Fibroblast of lung (primary cell): ENCODE measurements at regions not wholly inside any gene's neighbourhood (a gene's known extent, or its start where the extent isn't known, plus 50 kb on each side); places are given as distances from the start of the nearest gene placed in this dataset.
A peak's percentile ranks its signal among the peaks of the same experiment; 100 is the strongest.

Experiments
- DNase-seq, 2 donors: peaks; one replicate each; pipeline versions ENCODE4 v3.0.0 to v3.0.0-alpha.2; 2010; ENCODE audit warnings: low read depth in 2 of 2
- H2AFZ ChIP-seq: 2 replicates; pipeline ENCODE4 v1.5.1; 2012; ENCODE audit warnings: low read length, control low read depth, inconsistent platforms
- H3K27ac ChIP-seq: 2 replicates; pipeline ENCODE4 v1.5.1; 2011; ENCODE audit warnings: low read length, control low read depth; ENCODE audit not compliant: insufficient read depth
- H3K27me3 ChIP-seq: 2 replicates; pipeline ENCODE4 v1.5.1; 2011; ENCODE audit warnings: mild to moderate bottlenecking, low read length; ENCODE audit not compliant: control insufficient read depth, insufficient read depth
- H3K36me3 ChIP-seq: 2 replicates; pipeline ENCODE4 v1.5.1; 2011; ENCODE audit warnings: low read length; ENCODE audit not compliant: control insufficient read depth, insufficient read depth
- H3K4me1 ChIP-seq: 2 replicates; pipeline ENCODE4 v1.5.1; 2011; ENCODE audit warnings: low read length; ENCODE audit not compliant: control insufficient read depth, insufficient read depth; ENCODE audit errors: extremely low read depth
- H3K4me2 ChIP-seq: 2 replicates; pipeline ENCODE4 v1.5.1; 2011; ENCODE audit warnings: low read length, control low read depth; ENCODE audit not compliant: insufficient read depth; ENCODE audit errors: extremely low read depth
- H3K4me3 ChIP-seq, 4 experiments: fragments of 200-600 bp in 1 of 4; sonication (generic) in 1 of 4; replicated peaks in 1 of 4; 2 replicates each; pipeline ENCODE4 v1.5.1; 2011 to 2016; ENCODE audit warnings: low read length in 4 of 4, low read depth in 3 of 4, mild to moderate bottlenecking in 3 of 4, control low read depth in 2 of 4, inconsistent platforms in 1 of 4, mixed read lengths in 1 of 4; ENCODE audit not compliant: insufficient read depth in 1 of 4; ENCODE audit errors: control extremely low read depth in 1 of 4
- H3K79me2 ChIP-seq: 2 replicates; pipeline ENCODE4 v1.5.1; 2012; ENCODE audit warnings: mild to moderate bottlenecking, low read length, inconsistent platforms; ENCODE audit not compliant: control insufficient read depth, insufficient read depth
- H3K9ac ChIP-seq: 2 replicates; pipeline ENCODE4 v1.5.1; 2011; ENCODE audit warnings: mild to moderate bottlenecking, low read length, control low read depth; ENCODE audit not compliant: insufficient read depth
- H3K9me3 ChIP-seq: 2 replicates; pipeline ENCODE4 v1.5.1; 2012; ENCODE audit warnings: low read depth, low read length; ENCODE audit not compliant: control insufficient read depth, insufficient read depth
- H4K20me1 ChIP-seq: 2 replicates; pipeline ENCODE4 v1.5.1; 2011; ENCODE audit warnings: low read length; ENCODE audit not compliant: control insufficient read depth, insufficient read depth; ENCODE audit errors: extremely low read depth
- EZH2 ChIP-seq: IDR thresholded peaks from 2 replicates; pipeline ENCODE4 v1.5.1; 2012; ENCODE audit warnings: low read length, control low read depth, mild to moderate bottlenecking; ENCODE audit errors: missing control alignments
- TF ChIP-seq, protein P1 (sequence below), 2 donors: IDR thresholded peaks in 1 of 2; conservative IDR thresholded peaks in 1 of 2; 1 replicate in 1 of 2; 2 replicates in 1 of 2; pipeline ENCODE4 v1.5.1; 2011 to 2012; ENCODE audit warnings: low read length in 2 of 2, control low read depth in 1 of 2, inconsistent platforms in 1 of 2, low read depth in 1 of 2, mild to moderate bottlenecking in 1 of 2

DNA sequence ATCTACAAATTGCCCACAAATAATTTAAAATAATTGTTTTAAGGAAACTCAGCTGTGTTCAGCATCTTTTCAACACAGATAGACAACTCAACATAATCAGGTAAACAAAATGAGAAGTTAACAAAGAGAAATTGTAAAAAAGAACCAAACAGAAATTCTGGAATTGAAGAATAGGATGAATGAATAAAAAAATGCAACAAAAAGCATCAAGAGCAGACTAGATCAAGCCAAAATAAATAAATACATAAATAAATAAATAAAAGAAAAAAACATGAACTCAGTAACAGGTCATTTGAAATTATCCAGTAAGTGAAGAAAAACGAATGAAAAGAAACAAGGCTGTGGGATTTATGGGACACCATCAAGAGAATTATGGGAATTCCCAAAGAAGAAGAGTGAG is 94.0 kb upstream of the CDK6 start:
- TF ChIP-seq, protein P1, sequence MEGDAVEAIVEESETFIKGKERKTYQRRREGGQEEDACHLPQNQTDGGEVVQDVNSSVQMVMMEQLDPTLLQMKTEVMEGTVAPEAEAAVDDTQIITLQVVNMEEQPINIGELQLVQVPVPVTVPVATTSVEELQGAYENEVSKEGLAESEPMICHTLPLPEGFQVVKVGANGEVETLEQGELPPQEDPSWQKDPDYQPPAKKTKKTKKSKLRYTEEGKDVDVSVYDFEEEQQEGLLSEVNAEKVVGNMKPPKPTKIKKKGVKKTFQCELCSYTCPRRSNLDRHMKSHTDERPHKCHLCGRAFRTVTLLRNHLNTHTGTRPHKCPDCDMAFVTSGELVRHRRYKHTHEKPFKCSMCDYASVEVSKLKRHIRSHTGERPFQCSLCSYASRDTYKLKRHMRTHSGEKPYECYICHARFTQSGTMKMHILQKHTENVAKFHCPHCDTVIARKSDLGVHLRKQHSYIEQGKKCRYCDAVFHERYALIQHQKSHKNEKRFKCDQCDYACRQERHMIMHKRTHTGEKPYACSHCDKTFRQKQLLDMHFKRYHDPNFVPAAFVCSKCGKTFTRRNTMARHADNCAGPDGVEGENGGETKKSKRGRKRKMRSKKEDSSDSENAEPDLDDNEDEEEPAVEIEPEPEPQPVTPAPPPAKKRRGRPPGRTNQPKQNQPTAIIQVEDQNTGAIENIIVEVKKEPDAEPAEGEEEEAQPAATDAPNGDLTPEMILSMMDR (conservative IDR thresholded peaks at IDR 0.05 in 1 of 2, IDR thresholded peaks at IDR 0.05 in 1 of 2; ENCODE audit: low read depth in 1 of 2, low read length in 2 of 2): no peak
- no peak for TF ChIP-seq EZH2
- no peaks in the 10 kb centered on the region for H3K27me3 ChIP-seq
- no peaks in the 10 kb centered on the region for H3K36me3 ChIP-seq
- no peak overlapping the region for H3K4me3 ChIP-seq
- H4K20me1 ChIP-seq: no peaks in the 10 kb centered on the region
- H3K4me2 ChIP-seq: no peak overlapping the region
- no peak overlapping the region for H2AFZ ChIP-seq
- no peak for DNase-seq
- no peaks in the 10 kb centered on the region for H3K79me2 ChIP-seq
- no peaks in the 10 kb centered on the region for H3K4me1 ChIP-seq
- no peaks in the 10 kb centered on the region for H3K9me3 ChIP-seq
- no peak overlapping the region for H3K27ac ChIP-seq
- H3K9ac ChIP-seq: no peak overlapping the region

DNA sequence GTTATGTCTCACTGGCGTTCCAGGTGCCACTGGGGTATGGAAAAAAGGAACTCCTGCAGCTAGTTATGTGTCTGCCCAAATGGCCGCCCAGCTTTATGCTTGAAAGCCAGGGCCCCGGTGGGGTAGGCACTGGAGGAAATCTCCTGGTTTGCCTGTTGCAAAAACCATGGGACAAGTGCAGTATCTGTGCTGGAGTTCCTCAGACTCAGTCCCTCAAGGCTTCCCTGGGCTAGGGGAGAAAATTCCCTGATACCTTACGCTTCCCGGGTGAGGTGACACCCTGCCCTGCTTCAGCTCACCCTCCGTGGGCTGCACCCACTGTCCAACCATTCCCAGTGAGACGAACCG is 90.3 kb upstream of the CDK6 start:
- no peak overlapping the region for H2AFZ ChIP-seq
- no peak for DNase-seq

DNA sequence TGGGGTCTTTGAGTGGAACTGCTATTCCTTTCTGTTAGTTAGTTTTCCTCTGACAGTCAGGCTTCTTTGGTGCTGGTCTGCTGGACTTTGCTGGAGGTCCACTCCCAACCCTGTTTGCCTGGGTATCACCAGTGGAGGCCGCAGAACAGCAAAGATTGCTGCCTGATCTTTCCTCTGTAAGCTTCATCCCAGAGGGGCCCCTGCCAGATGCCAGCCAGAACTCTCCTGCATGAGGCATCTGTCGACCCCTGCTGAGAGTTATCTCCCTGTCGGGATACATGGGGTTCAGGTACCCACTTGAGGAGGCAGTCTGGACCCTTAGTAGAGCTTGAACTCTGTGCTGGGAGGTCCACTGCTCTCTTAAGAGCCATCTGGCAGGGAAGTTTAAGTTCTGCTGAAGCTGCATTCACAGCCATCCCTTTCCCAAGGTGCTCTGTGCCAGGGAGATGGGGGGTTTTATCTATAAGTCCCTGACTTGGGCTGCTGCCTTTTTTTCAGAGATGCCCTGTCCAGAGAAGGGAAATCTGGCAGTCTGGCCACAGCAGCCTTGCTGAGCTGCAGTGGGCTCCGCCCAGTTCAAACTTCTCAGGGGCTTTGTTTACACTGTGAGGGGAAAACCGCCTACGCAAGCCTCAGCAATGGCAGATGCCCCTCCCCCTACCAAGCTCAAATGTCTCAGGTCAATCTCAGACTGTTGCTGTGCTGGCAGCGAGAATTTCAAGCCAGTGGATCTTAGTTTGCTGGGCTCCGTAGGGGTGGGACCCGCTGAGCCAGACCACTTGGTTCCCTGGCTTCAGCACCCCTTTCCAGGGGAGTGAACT is 89.7 kb upstream of the CDK6 start:
- DNase-seq: peak; percentile 20 to 75
- Histone ChIP-seq H3K4me2 (no peak overlapping the region), H3K27ac (no peak overlapping the region), H3K9me3 (no peaks in the 10 kb centered on the region), H3K9ac (no peak overlapping the region), H3K36me3 (no peaks in the 10 kb centered on the region), H3K79me2 (no peaks in the 10 kb centered on the region), H2AFZ (no peak overlapping the region), H4K20me1 (no peaks in the 10 kb centered on the region), H3K4me1 (no peaks in the 10 kb centered on the region), H3K27me3 (no peaks in the 10 kb centered on the region), H3K4me3 (no peak overlapping the region)
- TF ChIP-seq, protein P1 (conservative IDR thresholded peaks at IDR 0.05 in 1 of 2, IDR thresholded peaks at IDR 0.05 in 1 of 2; ENCODE audit: low read depth in 1 of 2, low read length in 2 of 2): no peak
- TF ChIP-seq EZH2: no peak

More for the DNA sequence above, 90.3 kb upstream of the CDK6 start:
- H3K79me2 ChIP-seq: no peaks in the 10 kb centered on the region
- H3K4me3 ChIP-seq: no peak overlapping the region
- no peaks in the 10 kb centered on the region for H3K27me3 ChIP-seq
- H3K9me3 ChIP-seq: no peaks in the 10 kb centered on the region
- H3K9ac ChIP-seq: no peak overlapping the region
- H3K4me1 ChIP-seq: no peaks in the 10 kb centered on the region
- no peak for TF ChIP-seq EZH2
- TF ChIP-seq, protein P1 (conservative IDR thresholded peaks at IDR 0.05 in 1 of 2, IDR thresholded peaks at IDR 0.05 in 1 of 2; ENCODE audit: low read depth in 1 of 2, low read length in 2 of 2): no peak
- H3K27ac ChIP-seq: no peak overlapping the region
- H4K20me1 ChIP-seq: no peaks in the 10 kb centered on the region
- H3K4me2 ChIP-seq: no peak overlapping the region
- no peaks in the 10 kb centered on the region for H3K36me3 ChIP-seq
